ENCODE measurements at regions not wholly inside any gene's neighbourhood (a gene's known extent, or its start where the extent isn't known, plus 50 kb on each side); places are given as distances from the start of the nearest gene placed in this dataset.

- H3K4me1 ChIP-seq (ENCODE audit: low read length) = no peaks in the 10 kb centered on the region
These were observed 90.8 kb downstream of the LHX2 start for GRCh38 chr9:124102363-124102762.

GRCh38 chr9:124105266-124105665, 93.7 kb downstream of the LHX2 start:
- no peak overlapping the region for H3K27ac ChIP-seq (ENCODE audit: low read length)
- DNase-seq = peak; percentile 37
- no peaks in the 10 kb centered on the region for H3K4me1 ChIP-seq (ENCODE audit: low read length)
- H4K20me1 ChIP-seq (ENCODE audit: insufficient read depth, low read depth, low read length) = no peaks in the 10 kb centered on the region
- no peak overlapping the region for H3K9ac ChIP-seq (ENCODE audit: low read length)
- H3K4me2 ChIP-seq (ENCODE audit: low read depth, low read length, poor library complexity, severe bottlenecking) = no peak overlapping the region
- no peaks in the 10 kb centered on the region for H3K27me3 ChIP-seq (ENCODE audit: low read length)
- no peaks in the 10 kb centered on the region for H3K79me2 ChIP-seq (ENCODE audit: low read length)
- no peaks in the 10 kb centered on the region for H3K9me3 ChIP-seq (ENCODE audit: low read length)
- H2AFZ ChIP-seq (ENCODE audit: low read length) = no peak overlapping the region
- H3K36me3 ChIP-seq (ENCODE audit: insufficient read depth, low read length) = no peaks in the 10 kb centered on the region
- H3K9me2 ChIP-seq (replicated peaks; ENCODE audit: insufficient read depth, low read length) = no peaks in the 10 kb centered on the region
- no peak overlapping the region for H3K4me3 ChIP-seq (ENCODE audit: low read length)

More at GRCh38 chr9:124102363-124102762, 90.8 kb downstream of the LHX2 start:
- Histone ChIP-seq H3K9me2 (replicated peaks; ENCODE audit: insufficient read depth, low read length) (no peaks in the 10 kb centered on the region), H3K36me3 (ENCODE audit: insufficient read depth, low read length) (no peaks in the 10 kb centered on the region), H3K27me3 (ENCODE audit: low read length) (no peaks in the 10 kb centered on the region), H4K20me1 (ENCODE audit: insufficient read depth, low read depth, low read length) (no peaks in the 10 kb centered on the region), H3K27ac (ENCODE audit: low read length) (no peak overlapping the region), H3K4me3 (ENCODE audit: low read length) (no peak overlapping the region), H3K79me2 (ENCODE audit: low read length) (no peaks in the 10 kb centered on the region), H3K4me2 (ENCODE audit: low read depth, low read length, poor library complexity, severe bottlenecking) (no peak overlapping the region), H3K9ac (ENCODE audit: low read length) (no peak overlapping the region), H3K9me3 (ENCODE audit: low read length) (no peaks in the 10 kb centered on the region), H2AFZ (ENCODE audit: low read length) (no peak overlapping the region)
- no peak for DNase-seq

- Histone ChIP-seq H3K9me2 (replicated peaks; ENCODE audit: insufficient read depth, low read length) (no peaks in the 10 kb centered on the region), H3K9me3 (ENCODE audit: low read length) (no peaks in the 10 kb centered on the region), H3K4me3 (ENCODE audit: low read length) (no peak overlapping the region), H3K4me2 (ENCODE audit: low read depth, low read length, poor library complexity, severe bottlenecking) (no peak overlapping the region), H3K9ac (ENCODE audit: low read length) (no peak overlapping the region), H3K27ac (ENCODE audit: low read length) (no peak overlapping the region), H3K27me3 (ENCODE audit: low read length) (no peaks in the 10 kb centered on the region), H4K20me1 (ENCODE audit: insufficient read depth, low read depth, low read length) (no peaks in the 10 kb centered on the region; the same call in 1 of the 2 replicates), H2AFZ (ENCODE audit: low read length) (no peak overlapping the region), H3K4me1 (ENCODE audit: low read length) (no peaks in the 10 kb centered on the region), H3K36me3 (ENCODE audit: insufficient read depth, low read length) (no peaks in the 10 kb centered on the region), H3K79me2 (ENCODE audit: low read length) (no peaks in the 10 kb centered on the region)
- peak; percentile 20 for DNase-seq
These were observed 96.6 kb downstream of the LHX2 start for GRCh38 chr9:124108216-124108615.

- Histone ChIP-seq H3K9me3 (ENCODE audit: low read length) (no peaks in the 10 kb centered on the region), H3K27me3 (ENCODE audit: low read length) (no peaks in the 10 kb centered on the region), H3K4me2 (ENCODE audit: low read depth, low read length, poor library complexity, severe bottlenecking) (no peak overlapping the region), H3K9ac (ENCODE audit: low read length) (no peak overlapping the region), H2AFZ (ENCODE audit: low read length) (no peak overlapping the region), H3K9me2 (replicated peaks; ENCODE audit: insufficient read depth, low read length) (no peaks in the 10 kb centered on the region), H3K36me3 (ENCODE audit: insufficient read depth, low read length) (no peaks in the 10 kb centered on the region), H4K20me1 (ENCODE audit: insufficient read depth, low read depth, low read length) (no peaks in the 10 kb centered on the region; the same call in 1 of the 2 replicates), H3K4me1 (ENCODE audit: low read length) (no peaks in the 10 kb centered on the region), H3K27ac (ENCODE audit: low read length) (no peak overlapping the region), H3K4me3 (ENCODE audit: low read length) (no peak overlapping the region), H3K79me2 (ENCODE audit: low read length) (no peaks in the 10 kb centered on the region)
- DNase-seq = peak; percentile 86
These were observed 98.8 kb downstream of the LHX2 start for GRCh38 chr9:124110307-124110915.

- Histone ChIP-seq H3K9ac (ENCODE audit: low read length) (no peak overlapping the region), H3K4me1 (ENCODE audit: low read length) (peaks cover 5% of the 10 kb centered on the region), H3K79me2 (ENCODE audit: low read length) (no peaks in the 10 kb centered on the region), H3K9me2 (replicated peaks; ENCODE audit: insufficient read depth, low read length) (no peaks in the 10 kb centered on the region), H3K4me3 (ENCODE audit: low read length) (no peak overlapping the region), H3K4me2 (ENCODE audit: low read depth, low read length, poor library complexity, severe bottlenecking) (no peak overlapping the region), H3K9me3 (ENCODE audit: low read length) (peaks cover 9% of the 10 kb centered on the region; the same call in 1 of the 2 replicates), H2AFZ (ENCODE audit: low read length) (no peak overlapping the region), H3K27ac (ENCODE audit: low read length) (no peak overlapping the region), H4K20me1 (ENCODE audit: insufficient read depth, low read depth, low read length) (no peaks in the 10 kb centered on the region; the same call in 1 of the 2 replicates), H3K27me3 (ENCODE audit: low read length) (no peaks in the 10 kb centered on the region), H3K36me3 (ENCODE audit: insufficient read depth, low read length) (no peaks in the 10 kb centered on the region)
- no peak for DNase-seq
These were observed 105.3 kb downstream of the LHX2 start for GRCh38 chr9:124116683-124117363.

- Histone ChIP-seq H3K9ac (ENCODE audit: low read length) (no peak overlapping the region), H3K27ac (ENCODE audit: low read length) (no peak overlapping the region), H3K4me1 (ENCODE audit: low read length) (peaks cover 5% of the 10 kb centered on the region), H3K4me2 (ENCODE audit: low read depth, low read length, poor library complexity, severe bottlenecking) (no peak overlapping the region), H4K20me1 (ENCODE audit: insufficient read depth, low read depth, low read length) (no peaks in the 10 kb centered on the region), H2AFZ (ENCODE audit: low read length) (no peak overlapping the region), H3K36me3 (ENCODE audit: insufficient read depth, low read length) (no peaks in the 10 kb centered on the region), H3K9me2 (replicated peaks; ENCODE audit: insufficient read depth, low read length) (no peaks in the 10 kb centered on the region), H3K9me3 (ENCODE audit: low read length) (peaks cover 9% of the 10 kb centered on the region; the same call in 1 of the 2 replicates), H3K27me3 (ENCODE audit: low read length) (no peaks in the 10 kb centered on the region), H3K79me2 (ENCODE audit: low read length) (no peaks in the 10 kb centered on the region), H3K4me3 (ENCODE audit: low read length) (no peak overlapping the region)
- DNase-seq = no peak
These were observed 107.3 kb downstream of the LHX2 start for GRCh38 chr9:124118894-124119293.

GRCh38 chr9:124120272-124120671, 108.7 kb downstream of the LHX2 start:
- peaks cover 5% of the 10 kb centered on the region for H3K4me1 ChIP-seq (ENCODE audit: low read length)
- H3K9me2 ChIP-seq (replicated peaks; ENCODE audit: insufficient read depth, low read length) = no peaks in the 10 kb centered on the region
- no peak overlapping the region for H3K4me3 ChIP-seq (ENCODE audit: low read length)
- no peak overlapping the region for H3K4me2 ChIP-seq (ENCODE audit: low read depth, low read length, poor library complexity, severe bottlenecking)
- H2AFZ ChIP-seq (ENCODE audit: low read length) = no peak overlapping the region
- no peak for DNase-seq
- no peaks in the 10 kb centered on the region for H3K27me3 ChIP-seq (ENCODE audit: low read length)
- no peak overlapping the region for H3K27ac ChIP-seq (ENCODE audit: low read length)
- no peaks in the 10 kb centered on the region for H4K20me1 ChIP-seq (ENCODE audit: insufficient read depth, low read depth, low read length)
- H3K79me2 ChIP-seq (ENCODE audit: low read length) = no peaks in the 10 kb centered on the region
- H3K9me3 ChIP-seq (ENCODE audit: low read length) = peaks cover 9% of the 10 kb centered on the region; the same call in 1 of the 2 replicates
- no peaks in the 10 kb centered on the region for H3K36me3 ChIP-seq (ENCODE audit: insufficient read depth, low read length)
- no peak overlapping the region for H3K9ac ChIP-seq (ENCODE audit: low read length)

GRCh38 chr9:124121725-124122124, 110.2 kb downstream of the LHX2 start:
- H3K4me3 ChIP-seq (ENCODE audit: low read length) = no peak overlapping the region
- H3K27ac ChIP-seq (ENCODE audit: low read length) = no peak overlapping the region
- H3K79me2 ChIP-seq (ENCODE audit: low read length) = no peaks in the 10 kb centered on the region
- no peaks in the 10 kb centered on the region for H4K20me1 ChIP-seq (ENCODE audit: insufficient read depth, low read depth, low read length)
- no peak overlapping the region for H2AFZ ChIP-seq (ENCODE audit: low read length)
- no peak overlapping the region for H3K9ac ChIP-seq (ENCODE audit: low read length)
- no peak overlapping the region for H3K4me2 ChIP-seq (ENCODE audit: low read depth, low read length, poor library complexity, severe bottlenecking)
- no peaks in the 10 kb centered on the region for H3K9me2 ChIP-seq (replicated peaks; ENCODE audit: insufficient read depth, low read length)
- H3K27me3 ChIP-seq (ENCODE audit: low read length) = no peaks in the 10 kb centered on the region
- H3K36me3 ChIP-seq (ENCODE audit: insufficient read depth, low read length) = no peaks in the 10 kb centered on the region
- peaks cover 7% of the 10 kb centered on the region; the same call in 1 of the 2 replicates for H3K9me3 ChIP-seq (ENCODE audit: low read length)
- no peak for DNase-seq
- peaks cover 5% of the 10 kb centered on the region for H3K4me1 ChIP-seq (ENCODE audit: low read length)

All from Karpas-422 (cell line).